Body of pancreas (tissue), 4 donors: ENCODE measurements at regions not wholly inside any gene's neighbourhood (a gene's known extent, or its start where the extent isn't known, plus 50 kb on each side); places are given as distances from the start of the nearest gene placed in this dataset.

Experiments
- CTCF ChIP-seq, 7 experiments: fragments of 450-650 bp in 4 of 7; fragments of 200-600 bp in 3 of 7; sonication (generic) in 3 of 7; IDR thresholded peaks; one replicate each; pipeline ENCODE4 v1.5.1; 2016 to 2019; ENCODE audit warnings: antibody characterized with exemption in 7 of 7
- POLR2A ChIP-seq, 3 donors: fragments of 450-650 bp; IDR thresholded peaks; one replicate each; pipeline ENCODE4 v1.6.1; 2016; ENCODE audit warnings: antibody characterized with exemption in 3 of 3, mild to moderate bottlenecking in 2 of 3

- TF ChIP-seq POLR2A (IDR thresholded peaks at IDR 0.05) (no peak), CTCF (IDR thresholded peaks at IDR 0.05) (no peak)
Measured at GRCh38 chr6:164359441-164359840, 944.9 kb downstream of the QKI start.
